MCF 10A (cell line): ENCODE measurements at regions not wholly inside any gene's neighbourhood (a gene's known extent, or its start where the extent isn't known, plus 50 kb on each side); places are given as distances from the start of the nearest gene placed in this dataset.

Experiments
- BruUV-seq: library from RNA; stranded (reverse); fragments of 400-500 nt; replicated peaks from 2 replicates; lab custom pipeline; 2021; lab: Mats Ljungman, UMichigan
- CTCF ChIA-PET: fragments of 300-600 bp; sonication (Branson Sonifier 250); formaldehyde crosslinking; extraction: SDS; loops from one replicate; lab custom pipeline; 2021; ENCODE audit warnings: antibody characterized with exemption, inconsistent platforms; lab: Yijun Ruan, JAX
- POLR2A ChIA-PET: fragments of 300-600, 350-650 bp; sonication (Branson Sonifier 250); formaldehyde crosslinking; extraction: SDS; loops from one replicate; lab custom pipeline; 2020; ENCODE audit warnings: antibody characterized with exemption, inconsistent platforms; lab: Yijun Ruan, JAX
- DNase-seq: peaks from one replicate; pipeline ENCODE4 v3.0.0-alpha.2; 2018; ENCODE audit not compliant: unreplicated experiment
- H3K27ac Mint-ChIP-seq: one replicate; pipeline ENCODE4 v1.8.0; 2022; ENCODE audit warnings: mild to moderate bottlenecking, low read depth, mixed read lengths; ENCODE audit not compliant: unreplicated experiment
- H3K27me3 Mint-ChIP-seq: one replicate; pipeline ENCODE4 v1.8.0; 2022; ENCODE audit warnings: mixed read lengths; ENCODE audit not compliant: insufficient read depth, unreplicated experiment
- H3K36me3 Mint-ChIP-seq: one replicate; pipeline ENCODE4 v1.8.0; 2022; ENCODE audit warnings: mild to moderate bottlenecking, moderate library complexity, mixed read lengths; ENCODE audit not compliant: insufficient read depth, unreplicated experiment
- H3K4me1 Mint-ChIP-seq: one replicate; pipeline ENCODE4 v1.8.0; 2022; ENCODE audit warnings: mixed read lengths; ENCODE audit not compliant: insufficient read depth, unreplicated experiment
- H3K4me3 Mint-ChIP-seq: one replicate; pipeline ENCODE4 v1.8.0; 2022; ENCODE audit warnings: mild to moderate bottlenecking, moderate library complexity, mixed read lengths; ENCODE audit not compliant: unreplicated experiment
- H3K9me3 Mint-ChIP-seq: one replicate; pipeline ENCODE4 v1.8.0; 2022; ENCODE audit warnings: mixed read lengths; ENCODE audit not compliant: unreplicated experiment
- intact Hi-C: fragments of 100-400 bp; cut with micrococcal nuclease; formaldehyde crosslinking; loops from 2 replicates; pipeline ENCODE4 v1.14.1; 2022
- TF ChIP-seq, protein P1 (sequence below): fragments of 200-600 bp; IDR thresholded peaks from one replicate; pipeline ENCODE4 v1.8.0; 2022; ENCODE audit warnings: antibody characterized with exemption, mild to moderate bottlenecking; ENCODE audit not compliant: unreplicated experiment

DNA sequence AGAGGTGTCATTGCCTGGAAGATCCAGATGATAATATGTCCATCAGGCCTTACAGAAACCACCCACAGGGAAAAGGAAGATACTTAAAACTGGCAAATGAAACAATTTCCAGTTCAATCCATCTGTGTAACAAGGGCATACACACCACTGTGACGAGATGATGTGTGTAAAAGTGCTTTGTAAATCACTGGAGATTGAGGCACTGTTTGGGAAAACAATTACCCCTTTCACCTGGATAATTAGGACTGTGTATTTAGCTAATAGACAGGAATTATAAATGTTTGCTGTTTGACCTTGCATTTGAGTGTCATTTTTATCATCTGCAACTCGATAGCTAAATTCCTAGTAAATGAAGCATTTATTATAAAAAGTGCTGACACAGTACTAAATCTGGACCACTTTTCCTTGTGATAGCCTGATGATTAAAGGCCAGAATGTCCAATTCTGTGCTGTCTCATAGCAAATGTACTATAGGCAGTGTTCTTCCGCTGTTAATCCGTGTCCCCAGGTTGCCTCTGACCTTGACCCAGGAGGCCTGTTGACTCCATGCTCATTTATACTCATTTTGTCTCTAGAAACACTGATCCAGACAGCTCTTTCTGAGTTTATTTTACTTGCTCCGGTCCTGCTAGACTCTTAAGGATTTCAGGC is 105.8 kb downstream of the LACC1 start:
- TF ChIP-seq, protein P1, sequence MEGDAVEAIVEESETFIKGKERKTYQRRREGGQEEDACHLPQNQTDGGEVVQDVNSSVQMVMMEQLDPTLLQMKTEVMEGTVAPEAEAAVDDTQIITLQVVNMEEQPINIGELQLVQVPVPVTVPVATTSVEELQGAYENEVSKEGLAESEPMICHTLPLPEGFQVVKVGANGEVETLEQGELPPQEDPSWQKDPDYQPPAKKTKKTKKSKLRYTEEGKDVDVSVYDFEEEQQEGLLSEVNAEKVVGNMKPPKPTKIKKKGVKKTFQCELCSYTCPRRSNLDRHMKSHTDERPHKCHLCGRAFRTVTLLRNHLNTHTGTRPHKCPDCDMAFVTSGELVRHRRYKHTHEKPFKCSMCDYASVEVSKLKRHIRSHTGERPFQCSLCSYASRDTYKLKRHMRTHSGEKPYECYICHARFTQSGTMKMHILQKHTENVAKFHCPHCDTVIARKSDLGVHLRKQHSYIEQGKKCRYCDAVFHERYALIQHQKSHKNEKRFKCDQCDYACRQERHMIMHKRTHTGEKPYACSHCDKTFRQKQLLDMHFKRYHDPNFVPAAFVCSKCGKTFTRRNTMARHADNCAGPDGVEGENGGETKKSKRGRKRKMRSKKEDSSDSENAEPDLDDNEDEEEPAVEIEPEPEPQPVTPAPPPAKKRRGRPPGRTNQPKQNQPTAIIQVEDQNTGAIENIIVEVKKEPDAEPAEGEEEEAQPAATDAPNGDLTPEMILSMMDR = no peak
- Mint-ChIP-seq H3K4me1 (no peaks in the 10 kb centered on the region), H3K4me3 (no peak overlapping the region), H3K9me3 (no peaks in the 10 kb centered on the region), H3K36me3 (no peaks in the 10 kb centered on the region), H3K27ac (no peak overlapping the region), H3K27me3 (no peaks in the 10 kb centered on the region)
- ChIA-PET POLR2A (no interaction called here), CTCF (no interaction called here)
- no TSS peak for BruUV-seq
- DNase-seq = no peak
- intact Hi-C loops = no loop called here

DNA sequence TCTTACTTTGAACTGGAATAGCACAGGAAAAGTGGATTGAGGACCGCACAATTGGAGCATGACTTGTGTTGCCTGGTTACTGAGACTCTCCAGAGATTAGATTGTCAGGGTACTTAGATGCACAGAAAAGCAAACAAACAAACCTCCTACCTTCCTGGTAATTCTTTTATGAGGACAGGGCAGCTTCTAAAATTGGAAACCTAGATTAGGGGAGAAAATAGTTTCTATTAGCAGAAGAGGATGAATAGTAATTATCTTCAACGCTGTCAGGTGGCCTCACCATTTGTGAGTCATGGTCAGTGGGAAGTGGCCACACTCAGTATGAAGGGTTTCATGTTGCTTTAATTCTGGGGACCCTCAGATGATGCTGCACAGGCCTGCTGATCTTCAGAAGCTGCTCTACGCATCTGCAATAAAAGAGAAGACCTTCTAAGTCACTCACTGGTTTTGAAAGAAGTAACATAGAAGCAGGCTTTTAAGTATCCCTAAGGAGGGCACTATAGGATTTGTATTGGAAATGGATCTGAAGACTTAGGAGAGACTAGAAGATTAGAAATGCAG is 106.8 kb downstream of the LACC1 start:
- intact Hi-C loops = no loop called here
- H3K27ac Mint-ChIP-seq = no peak overlapping the region
- no peaks in the 10 kb centered on the region for H3K27me3 Mint-ChIP-seq
- POLR2A ChIA-PET = no interaction called here
- H3K4me1 Mint-ChIP-seq = no peaks in the 10 kb centered on the region
- DNase-seq = no peak
- no peaks in the 10 kb centered on the region for H3K36me3 Mint-ChIP-seq
- no TSS peak for BruUV-seq
- H3K9me3 Mint-ChIP-seq = no peaks in the 10 kb centered on the region
- TF ChIP-seq, protein P1 = no peak
- H3K4me3 Mint-ChIP-seq = no peak overlapping the region
- CTCF ChIA-PET = interaction anchor here (0.7 to 0.8 kb wide), 2 partner anchors 66 to 80 kb away, joined by 3 read pairs; no protein-coding TSS in a partner anchor

DNA sequence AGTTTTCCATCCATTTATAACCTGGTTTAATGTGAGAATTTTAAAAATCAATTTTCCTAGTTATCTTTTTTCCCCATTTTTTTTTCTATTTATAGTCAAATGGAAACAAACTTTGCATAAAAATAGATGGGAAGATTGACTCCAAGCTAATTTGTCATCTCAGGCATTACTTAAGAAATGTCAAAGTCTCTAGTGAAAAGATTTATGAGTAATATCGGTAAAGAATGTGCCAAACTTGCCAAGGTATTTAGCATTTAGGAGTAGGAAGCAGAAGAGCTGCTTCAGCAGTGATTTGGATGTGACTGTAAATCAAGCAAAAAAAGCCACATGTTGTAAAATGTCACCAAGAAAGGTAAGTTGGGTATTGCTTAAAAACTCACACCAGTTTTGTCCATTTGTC is 108.6 kb downstream of the LACC1 start:
- Mint-ChIP-seq H3K9me3 (no peaks in the 10 kb centered on the region), H3K27ac (no peak overlapping the region), H3K27me3 (no peaks in the 10 kb centered on the region), H3K36me3 (no peaks in the 10 kb centered on the region), H3K4me3 (no peak overlapping the region), H3K4me1 (no peaks in the 10 kb centered on the region)
- POLR2A ChIA-PET = interaction anchor here (0.6 to 1.5 kb wide), 3 partner anchors 23 to 530 kb away, joined by 3 to 5 read pairs (median 4); no protein-coding TSS in a partner anchor
- intact Hi-C loops = no loop called here
- no TSS peak for BruUV-seq
- CTCF ChIA-PET = interaction anchor here (0.6 kb wide), 1 partner anchor 1078 kb away, joined by 3 read pairs; no protein-coding TSS in a partner anchor
- TF ChIP-seq, protein P1 = no peak
- no peak for DNase-seq

DNA sequence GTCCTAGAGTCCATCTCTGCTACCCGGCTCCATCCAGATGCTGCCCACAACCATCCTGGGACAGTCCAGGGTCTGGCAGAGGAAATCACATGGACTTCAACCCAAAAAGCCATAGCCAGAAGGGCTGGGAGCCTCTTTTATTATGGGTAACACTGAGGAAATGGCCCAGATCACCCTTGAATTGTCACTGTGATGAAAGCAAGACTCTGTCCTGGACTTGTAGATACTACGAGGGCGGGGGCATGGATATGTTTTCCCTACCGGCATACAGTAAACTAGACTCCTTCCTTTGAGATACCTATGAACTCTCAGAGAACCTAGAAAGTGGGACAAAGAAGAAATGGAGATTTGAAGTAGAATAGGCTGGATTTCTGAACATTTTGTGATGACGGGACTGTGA is 110.3 kb downstream of the LACC1 start:
- TF ChIP-seq, protein P1 = no peak
- H3K9me3 Mint-ChIP-seq = no peaks in the 10 kb centered on the region
- no peaks in the 10 kb centered on the region for H3K27me3 Mint-ChIP-seq
- DNase-seq = no peak
- intact Hi-C loops = no loop called here
- no peaks in the 10 kb centered on the region for H3K4me1 Mint-ChIP-seq
- BruUV-seq = no TSS peak
- H3K36me3 Mint-ChIP-seq = no peaks in the 10 kb centered on the region
- no peak overlapping the region for H3K27ac Mint-ChIP-seq
- H3K4me3 Mint-ChIP-seq = no peak overlapping the region
- ChIA-PET CTCF (interaction anchor here (1.4 kb wide), 1 partner anchor 84 kb away, joined by 3 read pairs; no protein-coding TSS in a partner anchor), POLR2A (no interaction called here)
